SK-N-MC (cell line): ENCODE measurements at regions not wholly inside any gene's neighbourhood (a gene's known extent, or its start where the extent isn't known, plus 50 kb on each side); places are given as distances from the start of the nearest gene placed in this dataset.

Source experiments
- FOXP2 ChIP-seq: optimal IDR thresholded peaks from 2 replicates; pipeline ENCODE3; 2011; ENCODE audit warnings: mild to moderate bottlenecking, moderate library complexity; ENCODE audit not compliant: insufficient read depth; ENCODE audit errors: extremely low read length, control extremely low read depth
- POLR2AphosphoS5 ChIP-seq: IDR thresholded peaks from 2 replicates; pipeline ENCODE4 v1.6.1; 2012; ENCODE audit warnings: mild to moderate bottlenecking, low read depth, low read length, borderline replicate concordance

GRCh38 chr9:86488794-86489193 is 134.6 kb upstream of the TUT7 start:
- no peak for TF ChIP-seq POLR2AphosphoS5
- no peak for TF ChIP-seq FOXP2
